ENCODE measurements at regions not wholly inside any gene's neighbourhood (a gene's known extent, or its start where the extent isn't known, plus 50 kb on each side); places are given as distances from the start of the nearest gene placed in this dataset.

DNA sequence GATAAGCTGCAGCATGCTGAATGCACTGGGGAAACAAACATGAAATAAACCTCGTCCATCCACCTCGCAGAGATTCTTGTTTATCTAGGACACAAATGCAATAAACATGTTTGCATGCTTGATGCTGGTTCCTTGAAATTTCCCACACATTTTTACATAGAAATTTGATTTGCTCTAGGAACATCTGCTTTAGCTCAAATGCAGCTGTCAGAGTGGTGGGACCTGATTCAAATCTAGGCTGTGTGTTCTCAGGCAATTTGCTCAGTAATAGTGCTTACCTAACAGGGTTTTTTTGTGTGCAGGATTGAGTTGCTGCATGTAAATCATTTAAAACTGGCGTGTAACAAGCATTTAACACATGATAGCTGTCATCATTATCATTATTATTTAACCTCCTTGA is 293.1 kb downstream of the QDPR start:
- H3K4me3 ChIP-seq = no peak overlapping the region
- peaks cover 0 to 7% of the 10 kb centered on the region in 2 donors for H3K9me3 ChIP-seq
- intact Hi-C loops (cut with DNase I; ENCODE audit: low total_unique reads) = no loop called here
- no peaks in the 10 kb centered on the region for H3K27me3 ChIP-seq
- no peak overlapping the region for H3K27ac ChIP-seq
- no peak for TF ChIP-seq POLR2A (IDR thresholded peaks at IDR 0.05)
- TF ChIP-seq POLR2AphosphoS5 (IDR thresholded peaks at IDR 0.05) = no peak
- no peaks in the 10 kb centered on the region for H3K36me3 ChIP-seq
- DNase-seq (ENCODE audit: low spot score in 2 of 2) = no peak
- no peaks in the 10 kb centered on the region for H3K4me1 ChIP-seq

DNA sequence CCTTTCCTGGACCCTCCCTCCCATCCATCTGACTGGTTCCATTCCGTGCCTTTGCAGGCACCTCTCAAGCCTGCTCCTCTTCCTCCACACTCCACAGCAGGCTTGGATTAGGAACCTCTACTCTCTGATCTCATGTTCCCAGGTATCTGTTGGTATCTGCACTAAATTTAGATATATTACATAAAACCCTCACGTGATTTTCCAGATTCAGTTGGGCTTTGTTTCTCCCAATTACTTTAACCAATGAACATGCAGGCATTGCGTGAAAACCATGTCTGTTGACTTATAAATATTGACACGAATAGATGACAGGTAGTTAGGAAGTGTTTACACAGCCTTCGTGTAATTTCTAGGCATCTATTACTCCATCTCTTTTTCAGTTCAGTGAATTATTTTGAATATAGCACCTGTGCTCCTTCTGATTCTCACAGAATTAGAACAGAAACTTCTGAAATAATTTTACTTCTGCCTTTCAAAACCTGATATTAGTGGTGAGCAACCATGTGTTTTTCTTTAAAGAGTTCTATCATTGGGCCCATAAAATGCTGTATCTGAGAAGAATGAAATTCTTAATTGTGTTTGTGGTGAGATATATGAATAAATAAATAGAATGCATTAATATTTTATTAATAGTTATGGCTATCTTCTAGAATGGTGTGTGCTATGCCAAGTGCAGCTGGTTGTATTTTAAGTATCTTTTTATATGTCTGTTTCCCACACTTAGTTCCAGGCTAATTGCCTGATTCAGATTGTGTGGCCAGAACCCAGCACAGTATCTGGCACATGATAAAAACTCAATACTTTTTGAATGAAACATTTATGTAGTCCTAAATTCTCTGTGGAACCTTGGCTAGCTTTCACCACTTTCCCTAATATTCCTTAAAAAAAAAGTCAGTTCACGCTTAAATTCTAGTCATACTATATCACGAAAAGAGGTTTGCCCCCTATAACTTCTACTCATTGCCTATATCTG is 304.8 kb downstream of the QDPR start:
- Histone ChIP-seq H3K36me3 (no peaks in the 10 kb centered on the region), H3K4me1 (no peaks in the 10 kb centered on the region)
- TF ChIP-seq POLR2A (IDR thresholded peaks at IDR 0.05) = no peak
- TF ChIP-seq POLR2AphosphoS5 (IDR thresholded peaks at IDR 0.05) = no peak
- TF ChIP-seq CTCF (IDR thresholded peaks at IDR 0.05) = no peak

DNA sequence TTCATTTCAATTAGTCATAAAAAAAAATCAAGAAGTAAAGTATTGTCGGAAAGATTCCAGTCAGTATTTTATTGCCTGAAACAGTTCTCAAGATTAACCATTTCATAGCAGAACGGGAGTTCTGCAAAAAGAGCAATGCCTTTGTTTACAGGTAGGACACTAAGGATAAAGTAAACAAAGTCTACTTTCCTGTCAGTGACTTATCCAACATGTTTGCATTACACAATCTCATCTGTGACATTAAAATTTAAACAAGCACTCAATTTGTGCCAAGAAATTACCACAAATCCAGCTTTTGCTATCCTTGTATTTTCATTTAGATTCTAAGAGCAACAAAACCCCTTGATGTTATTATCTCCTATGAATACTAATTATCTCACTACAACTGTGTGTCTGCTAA is 306.5 kb upstream of the LDB2 start:
- Histone ChIP-seq H3K9me3 (peaks cover 0 to 7% of the 10 kb centered on the region in 2 donors), H3K4me3 (no peak overlapping the region), H3K27me3 (no peaks in the 10 kb centered on the region), H3K36me3 (no peaks in the 10 kb centered on the region), H3K4me1 (no peaks in the 10 kb centered on the region), H3K27ac (no peak overlapping the region)
- intact Hi-C loops (cut with DNase I; ENCODE audit: low total_unique reads) = no loop called here
- no peak for DNase-seq (ENCODE audit: low spot score in 2 of 2)
- no peak for TF ChIP-seq CTCF (IDR thresholded peaks at IDR 0.05)

More for the DNA sequence above, 304.8 kb downstream of the QDPR start:
- intact Hi-C loops (cut with DNase I; ENCODE audit: low total_unique reads) = no loop called here
- Histone ChIP-seq H3K9me3 (peaks cover 0 to 7% of the 10 kb centered on the region in 2 donors), H3K27ac (no peak overlapping the region), H3K4me3 (no peak overlapping the region), H3K27me3 (no peaks in the 10 kb centered on the region)
- no peak for DNase-seq (ENCODE audit: low spot score in 2 of 2)

- intact Hi-C loops (cut with DNase I; ENCODE audit: low total_unique reads) = no loop called here
- Histone ChIP-seq H3K27me3 (no peaks in the 10 kb centered on the region), H3K36me3 (no peaks in the 10 kb centered on the region), H3K4me1 (no peaks in the 10 kb centered on the region), H3K4me3 (no peak overlapping the region), H3K27ac (no peak overlapping the region), H3K9me3 (peaks cover 0 to 7% of the 10 kb centered on the region in 2 donors)
- TF ChIP-seq POLR2A (IDR thresholded peaks at IDR 0.05) = no peak
- no peak for DNase-seq (ENCODE audit: low spot score in 2 of 2)
These were observed 305.4 kb upstream of the LDB2 start for GRCh38 chr4:17203797-17204196.

GRCh38 chr4:17197070-17197469 is 298.6 kb upstream of the LDB2 start:
- no peak for TF ChIP-seq POLR2AphosphoS5 (IDR thresholded peaks at IDR 0.05)
- TF ChIP-seq POLR2A (IDR thresholded peaks at IDR 0.05) = no peak
- TF ChIP-seq CTCF (IDR thresholded peaks at IDR 0.05) = no peak
- DNase-seq (ENCODE audit: low spot score in 2 of 2) = no peak
- Histone ChIP-seq H3K4me3 (no peak overlapping the region), H3K27me3 (no peaks in the 10 kb centered on the region), H3K4me1 (no peaks in the 10 kb centered on the region), H3K36me3 (no peaks in the 10 kb centered on the region), H3K9me3 (no peaks in the 10 kb centered on the region), H3K27ac (no peak overlapping the region)
- intact Hi-C loops (cut with DNase I; ENCODE audit: low total_unique reads) = no loop called here

DNA sequence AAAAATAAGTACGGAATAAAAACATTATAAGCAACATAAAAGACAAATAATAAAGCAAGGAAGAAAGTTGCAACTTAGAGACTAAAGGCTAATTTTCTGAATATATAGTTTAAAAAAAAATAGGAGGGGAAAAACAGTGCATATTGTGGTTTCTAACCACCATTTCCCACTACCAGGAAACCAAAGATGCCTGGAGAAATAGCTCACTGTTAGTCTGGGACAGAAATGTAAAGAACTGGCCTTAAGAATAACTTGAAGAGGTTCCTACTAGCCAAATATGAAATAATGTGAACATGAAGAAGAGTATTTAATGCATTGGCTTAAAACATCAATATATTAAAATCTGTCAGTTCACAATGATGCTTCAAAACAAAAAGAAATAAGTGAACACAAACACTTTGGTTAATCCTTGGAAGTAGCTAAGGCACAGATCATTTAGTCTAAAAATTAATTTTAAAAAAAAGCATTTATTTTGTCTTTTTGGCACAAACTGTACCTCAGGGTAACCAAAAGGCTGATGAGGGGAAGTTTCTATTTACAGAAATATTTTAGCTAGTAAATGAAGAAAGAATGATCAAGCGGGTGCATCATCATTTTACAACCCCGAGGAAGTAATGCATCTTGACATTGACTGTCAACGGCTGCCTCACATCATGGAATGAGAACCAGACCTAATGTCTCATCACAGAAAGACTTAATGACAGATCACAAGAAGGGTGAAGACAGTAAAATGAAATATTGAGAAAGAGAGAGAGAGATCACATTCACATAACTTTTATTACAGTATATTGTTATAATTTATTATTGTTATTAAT is 297.2 kb upstream of the LDB2 start:
- H3K9me3 ChIP-seq = no peaks in the 10 kb centered on the region
- intact Hi-C loops (cut with DNase I; ENCODE audit: low total_unique reads) = no loop called here
- H3K4me3 ChIP-seq = no peak overlapping the region
- no peaks in the 10 kb centered on the region for H3K27me3 ChIP-seq
- H3K36me3 ChIP-seq = no peaks in the 10 kb centered on the region
- TF ChIP-seq POLR2A (IDR thresholded peaks at IDR 0.05) (no peak), CTCF (IDR thresholded peaks at IDR 0.05) (no peak), POLR2AphosphoS5 (IDR thresholded peaks at IDR 0.05) (no peak)
- H3K27ac ChIP-seq = no peak overlapping the region
- no peaks in the 10 kb centered on the region for H3K4me1 ChIP-seq
- DNase-seq (ENCODE audit: low spot score in 2 of 2) = no peak

Data from breast epithelium (tissue), 4 donors.